ENCODE measurements at regions not wholly inside any gene's neighbourhood (a gene's known extent, or its start where the extent isn't known, plus 50 kb on each side); places are given as distances from the start of the nearest gene placed in this dataset.
"Not testable (repeated sequence)": the region's sequence is repeated elsewhere in the genome, so short reads cannot be mapped to it uniquely, and the experiment has no call there.

DNA sequence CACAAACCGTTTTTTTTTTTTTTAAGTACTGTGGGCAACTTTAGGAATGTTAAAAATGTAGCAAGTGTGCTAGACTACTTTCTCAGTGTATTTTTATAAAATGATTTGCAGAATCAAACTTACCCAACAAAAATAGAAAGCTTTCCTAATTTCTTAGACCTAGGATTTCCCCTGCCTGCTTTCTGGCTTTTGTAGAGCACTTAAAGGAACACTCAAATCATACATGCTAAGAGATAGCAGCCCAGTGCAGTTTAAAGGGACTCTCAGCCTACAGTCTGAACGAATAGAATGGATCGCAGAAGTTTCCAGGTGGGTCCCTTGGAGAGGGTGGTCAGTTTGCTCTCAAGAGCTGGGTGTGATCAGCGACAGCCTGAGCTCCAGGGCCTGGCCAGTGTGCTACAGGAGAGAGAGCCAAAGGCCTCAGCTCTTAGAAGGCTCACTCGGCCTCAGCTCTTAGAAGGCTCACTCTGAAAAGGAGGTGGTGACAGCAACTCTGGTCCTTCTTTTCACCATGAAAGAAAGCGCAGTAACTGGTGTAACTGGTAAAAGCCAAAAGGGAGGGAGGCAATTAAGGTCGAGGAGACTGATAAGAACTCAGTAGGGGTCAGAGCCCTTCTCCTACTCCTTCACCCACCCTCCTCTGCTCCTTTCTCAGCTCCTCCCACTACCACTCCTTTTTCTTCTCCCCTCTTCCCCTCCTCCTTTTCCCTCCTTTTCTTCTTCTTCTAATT is 142.4 kb downstream of the ZFP64 start:
- no peak for DNase-seq (ENCODE audit: low spot score)

DNA sequence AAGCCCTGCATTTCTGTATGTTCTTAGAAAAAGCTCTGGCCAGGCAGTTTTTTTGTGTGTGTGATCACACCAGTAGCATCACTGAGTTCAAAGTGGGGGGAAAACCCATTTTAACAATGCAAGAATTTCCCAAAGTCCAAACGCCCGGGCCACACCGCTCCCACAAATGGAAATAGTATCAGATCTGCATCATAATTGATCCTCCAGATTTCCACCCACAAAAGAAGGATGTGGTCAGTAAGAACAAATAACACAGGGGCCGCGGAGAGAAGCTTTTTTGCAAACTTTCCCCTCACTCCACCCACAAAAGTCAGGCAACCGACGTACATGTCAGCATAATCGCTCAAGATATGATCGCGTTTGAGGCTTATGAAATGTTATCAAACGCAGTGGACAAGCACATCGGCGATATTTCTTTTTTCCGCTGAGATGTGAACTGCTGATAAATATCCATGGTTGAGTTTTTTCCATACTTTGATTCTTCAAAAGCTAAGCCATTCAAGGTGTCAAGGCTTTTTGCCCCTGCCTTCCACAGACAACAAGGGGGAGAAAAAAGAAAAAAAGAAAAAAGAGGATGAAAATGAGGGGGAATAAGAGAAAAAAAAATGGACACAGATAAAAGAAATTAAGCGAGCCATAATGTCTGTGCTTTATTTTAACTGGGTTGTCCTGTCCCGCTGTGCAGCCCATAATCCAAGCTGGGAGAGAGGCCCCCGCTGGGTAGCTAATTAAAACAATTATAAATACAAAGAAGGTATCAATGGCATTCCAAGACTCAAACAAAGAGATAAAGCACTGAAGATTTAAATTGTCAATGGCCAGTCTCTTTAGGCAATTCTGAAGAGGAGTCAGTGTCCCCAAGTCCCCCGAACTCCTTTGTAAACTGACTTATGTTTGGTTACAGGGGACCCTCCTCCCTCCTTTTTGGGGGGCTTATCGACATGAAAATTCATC is 143.5 kb downstream of the ZFP64 start:
- DNase-seq (ENCODE audit: low spot score) = no peak

DNA sequence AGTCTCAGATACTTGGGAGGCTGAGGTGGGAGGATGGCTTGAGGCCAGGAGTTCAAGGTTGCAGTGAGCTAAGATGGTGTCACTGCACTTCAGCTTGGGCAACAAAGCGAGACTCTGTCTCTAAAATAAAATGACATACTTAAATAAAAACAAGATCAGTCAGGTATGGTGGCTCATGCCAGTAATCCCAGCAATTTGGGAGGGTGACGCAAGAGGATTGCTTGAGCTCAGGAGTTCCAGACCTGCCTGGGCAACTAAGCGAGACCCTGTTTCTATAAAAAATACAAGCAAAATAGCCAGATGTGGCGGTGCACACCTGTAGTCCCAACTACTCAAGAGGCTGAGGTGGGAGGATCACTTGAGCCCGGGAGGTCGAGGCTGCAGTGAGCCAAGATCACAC is 149.6 kb downstream of the ZFP64 start:
- no peak for DNase-seq (ENCODE audit: low spot score)

DNA sequence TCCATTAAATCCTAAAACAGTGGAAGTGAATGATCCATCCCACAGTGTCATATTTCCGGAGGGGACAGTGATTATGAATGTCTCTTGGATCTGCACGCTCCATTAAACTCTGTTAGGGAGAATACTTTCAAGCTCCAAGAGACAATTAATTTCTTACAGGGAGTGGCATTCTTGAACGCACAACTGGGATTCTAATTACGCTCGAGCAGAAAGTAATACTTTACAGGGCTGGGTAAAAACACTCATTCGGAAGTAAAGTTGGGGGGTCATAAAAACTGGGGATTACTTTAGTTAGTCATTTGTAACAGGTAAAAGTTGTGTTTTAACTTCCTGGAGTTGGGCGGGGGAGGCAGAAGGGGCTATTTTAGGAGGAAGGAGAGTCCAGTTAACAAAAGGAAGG is 151.8 kb downstream of the ZFP64 start:
- no peak for DNase-seq (ENCODE audit: low spot score)

DNA sequence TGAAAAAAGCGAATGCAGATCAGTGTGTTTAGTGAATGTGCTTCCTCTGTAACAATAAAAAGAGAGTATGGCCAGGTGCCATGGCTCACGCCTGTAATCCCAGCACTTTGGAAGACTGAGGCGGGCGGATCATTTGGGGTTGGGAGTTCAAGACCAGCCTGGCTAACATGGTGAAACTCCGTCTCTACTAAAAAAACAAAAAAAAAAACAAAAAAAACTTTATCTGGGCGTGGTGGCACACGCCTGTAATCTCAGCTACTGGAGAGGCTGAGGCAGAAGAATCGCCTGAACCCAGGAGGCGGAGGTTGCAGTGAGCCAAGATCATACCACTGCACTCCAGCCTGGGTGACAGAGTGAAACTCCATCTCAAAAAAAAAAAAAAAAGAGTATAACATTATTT is 152.9 kb downstream of the ZFP64 start:
- DNase-seq (ENCODE audit: low spot score) = not testable (repeated sequence)

DNA sequence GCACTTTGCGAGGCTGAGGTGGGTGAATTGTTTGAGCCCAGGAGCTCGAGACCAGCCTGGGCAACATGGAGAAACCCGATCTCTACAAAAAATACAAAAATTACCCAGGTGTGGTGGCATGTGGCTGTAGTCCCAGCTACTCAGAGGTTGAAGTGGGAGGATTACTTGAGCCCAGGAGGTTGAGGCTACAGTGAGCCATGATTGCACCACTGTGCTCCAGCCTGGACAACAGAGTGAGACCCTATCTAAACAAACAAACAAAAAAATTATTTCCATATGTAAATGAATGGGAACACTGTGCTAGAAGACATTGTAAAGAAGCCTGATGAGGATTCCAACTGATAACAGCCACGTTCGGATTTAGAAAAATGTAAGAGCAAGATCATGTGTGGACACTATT is 154.2 kb downstream of the ZFP64 start:
- DNase-seq (ENCODE audit: low spot score) = no peak

DNA sequence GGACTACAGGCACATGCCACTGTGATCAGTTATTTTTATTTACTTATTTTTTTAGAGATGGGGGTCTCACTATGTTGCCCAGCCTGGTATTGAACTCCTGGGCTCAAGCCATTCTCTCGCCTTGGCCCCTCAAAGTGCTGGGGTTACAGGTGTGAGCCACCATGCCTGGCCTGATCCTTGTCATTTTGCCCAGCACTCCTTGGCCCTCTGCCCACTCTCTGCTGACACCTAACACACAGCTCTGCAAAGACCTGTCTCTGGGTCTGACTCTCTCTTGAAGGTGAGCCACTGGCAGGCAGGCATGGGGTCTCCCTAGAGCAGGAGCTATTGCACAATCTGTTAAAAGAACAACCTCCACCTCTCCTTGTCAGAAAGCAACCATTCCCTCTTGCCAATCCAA is 155.6 kb downstream of the ZFP64 start:
- DNase-seq (ENCODE audit: low spot score) = no peak

DNA sequence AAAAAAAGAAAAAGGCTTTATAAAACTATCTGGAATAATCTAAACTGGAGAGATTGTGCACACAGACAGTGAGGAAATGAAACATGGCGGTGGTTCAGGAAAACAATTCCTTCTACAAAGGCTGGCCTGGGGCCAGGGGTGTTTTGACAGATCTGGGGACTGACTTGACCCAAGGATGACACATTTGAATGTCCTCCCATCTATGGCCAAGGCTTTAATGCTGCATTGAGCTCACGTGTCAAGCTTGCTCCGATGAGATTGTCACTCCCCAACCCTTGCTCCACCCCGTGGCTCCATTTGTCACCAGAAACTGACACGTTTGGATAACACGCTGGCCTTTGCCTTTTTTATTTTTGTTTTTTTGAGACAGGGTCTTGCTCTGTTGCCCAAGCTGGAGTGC is 156.1 kb downstream of the ZFP64 start:
- no peak for DNase-seq (ENCODE audit: low spot score)

DNA sequence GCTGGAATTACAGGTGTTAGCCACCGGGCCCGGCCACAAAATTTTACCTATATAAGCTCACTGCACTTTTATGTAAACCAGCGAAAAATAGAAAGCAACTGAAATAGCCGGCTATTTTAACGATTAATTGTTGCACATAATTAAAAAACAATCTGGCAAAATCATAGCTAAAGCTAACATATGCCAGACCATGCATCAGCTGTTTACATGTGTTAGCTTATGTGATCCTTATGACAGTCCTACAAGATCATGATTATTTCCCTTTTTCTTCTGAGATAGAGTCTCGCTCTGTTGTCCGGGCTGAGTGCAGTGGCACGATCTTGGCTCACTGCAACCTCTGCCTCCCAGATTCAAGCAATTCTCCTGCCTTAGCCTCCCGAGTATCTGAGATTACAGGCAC is 157.0 kb downstream of the ZFP64 start:
- no peak for DNase-seq (ENCODE audit: low spot score)

DNA sequence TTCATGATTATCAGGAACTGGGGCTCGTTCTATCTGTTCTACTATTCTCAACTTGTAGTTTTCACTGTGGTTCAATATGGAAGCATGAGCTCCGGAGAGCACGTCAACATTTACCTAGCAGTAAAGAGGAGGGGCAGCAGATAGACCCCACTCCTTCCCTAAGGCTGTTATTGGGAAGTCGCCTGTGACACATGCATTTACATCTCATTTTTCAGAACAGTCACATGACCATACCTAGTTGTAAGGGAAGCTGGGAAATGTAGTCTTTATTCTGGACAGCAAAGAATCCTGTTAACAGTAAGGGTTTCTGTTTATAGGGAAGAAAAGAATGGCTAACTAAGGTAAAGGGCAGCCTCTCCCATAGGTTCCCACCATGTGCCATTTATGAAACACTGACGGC is 158.3 kb downstream of the ZFP64 start:
- DNase-seq (ENCODE audit: low spot score) = no peak

DNA sequence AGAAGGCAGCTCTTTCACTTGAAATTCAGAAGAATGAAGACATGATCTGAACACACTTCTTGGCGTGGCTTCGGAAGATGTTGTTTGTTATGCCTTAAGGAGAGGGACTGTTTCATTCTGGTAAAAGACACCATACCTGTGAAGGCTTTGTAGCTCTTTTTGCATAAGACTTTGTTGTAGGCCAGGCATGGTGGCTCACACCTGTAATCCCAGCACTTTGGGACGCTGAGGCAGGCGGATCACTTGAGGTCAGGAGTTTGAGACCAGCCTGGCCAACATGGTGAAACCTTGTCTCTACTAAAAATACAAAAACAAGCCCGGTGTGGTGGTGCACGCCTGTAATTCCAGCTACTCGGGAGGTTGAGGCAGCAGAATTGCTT is 159.3 kb downstream of the ZFP64 start:
- not testable (repeated sequence) for DNase-seq (ENCODE audit: low spot score)

DNA sequence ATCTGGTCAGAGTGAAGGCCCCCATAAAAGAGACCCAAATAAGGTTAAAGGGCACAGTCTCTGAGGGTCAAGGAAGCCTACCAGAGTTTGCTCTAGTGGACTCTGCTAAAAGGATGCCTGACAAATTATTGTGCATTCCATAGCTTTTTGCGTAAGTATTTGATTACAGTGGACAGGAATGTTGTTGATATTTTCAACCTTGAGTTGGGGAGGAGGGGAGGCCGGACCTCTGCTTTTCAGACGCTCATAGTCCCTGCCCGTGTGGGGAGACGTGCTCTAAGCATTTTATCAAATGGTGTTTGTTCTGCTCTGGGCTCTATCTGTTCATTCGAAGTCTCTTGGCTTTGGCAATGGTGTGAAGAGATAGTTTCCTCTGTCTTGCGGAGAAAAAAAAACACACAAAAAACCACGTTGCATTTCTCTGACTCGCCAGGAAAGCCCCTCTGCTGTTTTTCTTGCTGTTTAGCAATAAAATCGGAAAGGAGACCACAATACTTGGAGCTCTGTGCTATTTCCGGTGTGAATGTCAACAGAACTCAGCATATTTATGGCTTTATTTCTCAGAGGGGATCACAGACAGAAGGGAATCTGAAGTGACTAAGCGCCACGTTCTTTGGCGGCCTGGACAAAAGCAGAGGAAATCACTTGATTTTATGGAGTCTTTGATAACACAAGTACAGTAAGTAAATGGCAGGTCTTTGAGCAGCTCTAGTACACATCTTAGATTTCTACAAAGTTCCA is 159.8 kb downstream of the ZFP64 start:
- DNase-seq (ENCODE audit: low spot score) = peak; percentile 39

DNA sequence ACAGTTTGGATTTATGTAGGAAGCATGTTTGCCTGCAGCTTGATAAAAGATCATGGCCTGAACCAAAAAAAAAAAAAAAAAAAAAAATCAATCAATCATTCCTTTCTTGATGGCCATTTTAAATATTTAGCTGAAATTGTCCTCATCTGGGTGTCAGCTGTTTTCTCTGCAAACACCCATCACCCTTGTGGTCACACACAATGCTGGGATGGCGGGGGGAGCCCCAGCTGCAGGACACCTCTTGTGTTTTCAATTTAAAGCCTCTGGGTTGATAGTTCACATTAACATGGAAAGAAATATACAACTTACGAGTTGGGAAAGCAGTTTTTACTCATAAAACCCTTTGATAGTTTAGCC is 160.4 kb downstream of the ZFP64 start:
- DNase-seq (ENCODE audit: low spot score) = no peak

DNA sequence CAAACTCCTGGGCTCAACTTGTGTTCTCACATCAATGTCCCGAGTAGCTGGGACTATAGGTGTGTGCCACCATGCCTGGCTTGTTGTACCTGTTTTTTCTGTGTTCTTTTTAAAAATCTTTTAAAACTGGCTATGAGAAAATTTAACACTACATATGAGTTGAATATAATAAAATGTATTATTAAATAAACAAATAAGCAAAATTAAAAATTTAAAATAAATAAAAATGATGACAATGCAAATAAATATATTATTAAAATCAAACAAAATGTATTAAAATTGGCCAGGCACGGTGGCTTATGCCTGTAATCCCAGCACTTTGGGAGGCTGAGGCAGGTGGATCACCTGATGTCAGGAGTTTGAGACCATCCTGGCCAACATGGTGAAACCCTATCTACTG is 162.4 kb downstream of the ZFP64 start:
- not testable (repeated sequence) for DNase-seq (ENCODE audit: low spot score)

DNA sequence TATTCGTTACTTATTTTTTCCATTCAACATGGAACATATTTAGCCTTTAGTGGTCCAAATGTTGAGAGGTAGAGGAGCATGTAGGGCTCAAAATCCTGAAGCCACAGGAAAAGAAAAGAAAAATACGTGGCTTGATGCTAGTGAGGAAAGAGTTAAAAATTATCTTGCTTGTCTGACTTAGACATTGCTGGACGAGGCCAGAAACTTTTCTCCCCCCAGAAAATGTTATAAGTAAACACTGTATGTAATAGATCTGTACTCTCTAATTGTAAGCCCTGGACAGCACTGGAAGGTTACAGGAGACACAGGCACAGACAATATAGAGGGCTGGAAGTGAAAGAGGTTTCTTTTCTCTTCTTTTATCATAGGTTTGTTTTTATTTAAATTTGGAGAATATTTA is 165.6 kb downstream of the ZFP64 start:
- DNase-seq (ENCODE audit: low spot score) = no peak

DNA sequence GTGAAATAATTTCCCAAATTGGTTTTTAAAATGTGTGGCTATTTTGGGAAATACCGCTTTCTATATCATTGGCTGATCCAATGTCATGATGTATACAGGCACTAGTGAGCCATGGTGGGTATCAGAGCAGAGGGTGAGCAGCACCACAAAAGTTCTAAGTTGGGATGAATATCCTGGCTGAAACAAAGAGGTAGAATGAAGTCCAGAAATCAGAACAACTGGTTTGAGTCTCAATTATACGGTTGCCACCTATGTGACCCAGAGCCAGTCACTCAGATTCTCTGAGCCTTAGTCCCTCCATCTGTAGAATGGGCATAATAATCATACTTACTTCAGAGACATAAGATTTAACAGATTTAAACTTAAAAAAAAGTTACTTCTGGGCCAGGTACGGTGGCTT is 172.3 kb downstream of the ZFP64 start:
- no peak for DNase-seq (ENCODE audit: low spot score)

DNA sequence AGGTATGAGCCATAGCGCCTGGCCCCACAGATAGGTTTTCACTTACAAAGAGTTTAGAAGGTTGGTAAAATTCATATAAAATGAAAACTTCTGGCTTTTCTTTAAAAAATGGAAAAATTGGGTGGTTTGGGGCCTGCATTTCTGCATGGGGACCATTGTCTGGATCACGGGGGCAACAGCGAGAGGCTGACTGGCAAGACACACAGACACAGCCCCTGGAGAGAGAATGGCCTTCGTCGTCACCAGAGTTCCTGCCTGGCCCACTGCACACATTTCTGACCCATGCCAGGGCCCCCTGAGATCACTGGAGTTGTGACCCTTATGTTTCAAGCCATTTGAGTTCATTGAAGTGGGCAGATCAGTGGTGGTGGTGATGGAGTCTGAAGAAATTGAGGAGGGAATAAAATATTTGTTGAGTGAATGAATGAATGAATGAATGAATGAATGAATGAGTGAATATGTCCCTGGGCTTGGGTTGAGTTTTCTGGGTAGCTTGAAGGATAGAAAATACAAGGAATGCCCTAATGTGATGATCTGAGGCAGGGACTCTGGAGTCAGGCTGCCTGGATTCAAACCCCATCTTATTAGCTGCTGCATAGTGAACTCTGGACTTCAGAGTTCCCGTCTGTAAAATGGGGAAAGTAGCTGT is 173.8 kb downstream of the ZFP64 start:
- no peak for DNase-seq (ENCODE audit: low spot score)

DNA sequence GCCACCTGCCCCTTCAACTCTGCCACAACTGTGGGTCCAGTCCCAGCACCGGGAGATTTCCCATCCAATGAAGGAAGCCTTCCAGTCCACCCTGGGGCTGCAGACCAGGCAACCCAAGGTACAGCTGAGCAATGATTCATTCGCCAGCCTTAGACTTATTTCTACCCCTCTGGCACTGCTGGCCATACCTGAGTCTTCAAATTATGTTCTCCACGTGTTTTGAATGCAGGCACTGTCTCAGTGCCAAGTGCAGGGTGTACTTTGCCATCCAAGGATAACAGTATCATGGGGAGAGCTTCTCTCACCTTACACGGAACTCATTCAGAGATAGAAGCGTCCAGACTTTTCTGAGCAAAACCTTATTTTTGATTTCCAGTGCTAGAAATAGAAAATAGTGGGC is 175.6 kb downstream of the ZFP64 start:
- DNase-seq (ENCODE audit: low spot score) = no peak

DNA sequence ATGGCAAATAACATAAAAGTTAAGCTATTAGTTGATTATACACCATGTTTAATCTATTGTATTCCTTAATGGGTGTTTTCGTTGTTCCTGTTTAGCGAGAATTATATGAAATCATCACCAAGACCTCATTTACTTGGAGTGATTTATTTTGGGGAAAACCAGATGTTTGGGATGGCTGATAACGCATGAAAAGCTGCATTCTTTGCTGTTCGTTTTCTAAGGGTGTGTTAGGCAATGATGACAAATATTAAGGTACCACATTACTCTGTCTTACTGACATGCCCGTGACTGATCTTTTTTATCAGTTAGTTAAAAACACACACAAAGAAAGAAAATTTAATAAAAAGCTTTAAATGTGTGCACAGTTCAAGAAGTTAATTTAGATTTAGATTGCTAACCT is 176.4 kb downstream of the ZFP64 start:
- no peak for DNase-seq (ENCODE audit: low spot score)

DNA sequence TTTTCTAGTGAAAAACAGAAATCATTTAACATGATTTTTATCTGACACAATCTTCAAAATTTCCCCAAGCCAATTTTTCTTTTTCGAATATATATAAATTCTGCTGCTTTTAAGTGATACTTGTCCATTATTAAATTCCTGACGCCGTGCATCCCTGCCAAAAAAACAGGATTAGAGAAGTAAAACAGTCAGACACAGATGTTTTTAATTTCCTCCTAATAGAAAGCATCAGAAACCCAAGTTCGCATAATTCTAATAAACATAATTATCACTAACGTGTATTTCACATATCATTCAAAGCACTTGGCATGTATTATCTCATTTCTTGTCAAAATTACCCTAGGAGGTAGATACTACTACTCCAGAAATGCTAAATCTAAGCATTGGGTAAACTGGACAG is 179.5 kb downstream of the ZFP64 start:
- DNase-seq (ENCODE audit: low spot score) = no peak

DNA sequence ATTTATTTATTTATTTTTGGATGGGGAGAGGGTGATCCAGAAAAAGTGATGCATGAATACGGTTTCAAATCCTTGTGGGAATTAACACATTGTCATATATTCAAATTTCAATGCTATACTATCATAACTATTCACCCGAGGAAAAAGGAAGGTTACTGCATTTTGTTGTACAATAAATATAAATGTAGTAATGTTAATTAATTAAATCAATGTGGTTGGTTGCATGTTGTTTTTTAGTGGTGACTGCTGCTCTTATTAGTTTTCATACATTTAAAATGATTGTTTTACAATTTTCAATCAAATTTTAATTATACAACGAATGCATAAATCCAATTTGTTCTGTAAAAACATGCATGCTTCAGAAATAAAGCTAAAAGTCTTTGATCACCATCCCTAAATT is 180.5 kb downstream of the ZFP64 start:
- DNase-seq (ENCODE audit: low spot score) = no peak

DNA sequence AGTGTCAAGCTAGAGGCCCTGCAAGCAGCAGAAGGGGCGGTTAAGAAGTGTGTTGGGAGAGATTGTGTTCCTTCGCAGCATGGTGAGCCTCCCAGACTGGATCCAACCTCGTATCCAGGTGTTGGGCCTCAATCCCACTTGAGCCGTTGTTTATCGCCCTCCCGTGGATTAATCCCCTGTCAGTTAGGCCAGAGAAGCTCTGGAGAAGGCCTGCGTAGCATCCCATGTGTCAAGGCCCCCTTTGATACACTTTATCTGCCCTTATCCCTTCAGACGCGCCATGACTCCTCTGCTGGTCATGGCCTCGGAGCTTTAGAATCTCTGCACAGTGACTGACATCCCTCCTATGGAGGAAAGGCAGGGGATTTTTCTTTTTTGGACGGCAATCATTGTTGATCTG is 181.0 kb downstream of the ZFP64 start:
- no peak for DNase-seq (ENCODE audit: low spot score)
